ENCODE measurements at regions not wholly inside any gene's neighbourhood (a gene's known extent, or its start where the extent isn't known, plus 50 kb on each side); places are given as distances from the start of the nearest gene placed in this dataset.

GRCh38 chr13:34594507-34594906 lies 347.6 kb upstream of the NBEA start:
- Histone ChIP-seq H3F3A (ENCODE audit: insufficient read depth, low read depth) (no peaks in the 10 kb centered on the region), H3K27me3 (ENCODE audit: insufficient read depth, low read depth) (no peaks in the 10 kb centered on the region), H3K4me1 (replicated peaks; ENCODE audit: insufficient read depth) (no peaks in the 10 kb centered on the region), H3K36me3 (ENCODE audit: low read depth) (no peaks in the 10 kb centered on the region), H3K27ac (no peak overlapping the region), H3K4me3 (no peak overlapping the region), H4K20me1 (ENCODE audit: insufficient read depth) (no peaks in the 10 kb centered on the region), H3K4me2 (no peak overlapping the region), H2AFZ (no peak overlapping the region), H3K9me3 (ENCODE audit: insufficient read depth, low read depth) (no peaks in the 10 kb centered on the region), H3K9me2 (ENCODE audit: insufficient read depth) (no peaks in the 10 kb centered on the region), H3K79me2 (ENCODE audit: low read depth) (no peaks in the 10 kb centered on the region)
- no peak for DNase-seq
- CTCF ChIA-PET, result no interaction called here
- POLR2A ChIA-PET (ENCODE audit: unreplicated experiment), result no interaction called here
- no peak for TF ChIP-seq EZH2 (IDR thresholded peaks at IDR 0.05; ENCODE audit: low read depth)
- no peak for TF ChIP-seq CTCF (conservative IDR thresholded peaks at IDR 0.05)
- intact Hi-C loops (cut with micrococcal nuclease; ENCODE audit: unreplicated experiment), result no loop called here
- no TSS peak for BruUV-seq (replicated peaks)

GRCh38 chr13:34608331-34608730 lies 333.7 kb upstream of the NBEA start:
- no TSS peak for BruUV-seq (replicated peaks)
- no peak overlapping the region for H3K4me2 ChIP-seq
- CTCF ChIA-PET, result no interaction called here

GRCh38 chr13:34611671-34612070 lies 330.4 kb upstream of the NBEA start:
- ChIA-PET CTCF (no interaction called here), POLR2A (ENCODE audit: unreplicated experiment) (no interaction called here)
- no peaks in the 10 kb centered on the region for H3K36me3 ChIP-seq (ENCODE audit: low read depth)
- H3K27ac ChIP-seq, result no peak overlapping the region
- no peaks in the 10 kb centered on the region for H3K9me3 ChIP-seq (ENCODE audit: insufficient read depth, low read depth)
- no peak overlapping the region for H3K4me2 ChIP-seq
- no TSS peak for BruUV-seq (replicated peaks)
- TF ChIP-seq EZH2 (IDR thresholded peaks at IDR 0.05; ENCODE audit: low read depth), result no peak
- no peak for TF ChIP-seq CTCF (conservative IDR thresholded peaks at IDR 0.05)
- no peaks in the 10 kb centered on the region for H3K9me2 ChIP-seq (ENCODE audit: insufficient read depth)
- no peaks in the 10 kb centered on the region for H3K4me1 ChIP-seq (replicated peaks; ENCODE audit: insufficient read depth)
- DNase-seq, result no peak
- H4K20me1 ChIP-seq (ENCODE audit: insufficient read depth), result no peaks in the 10 kb centered on the region
- no peaks in the 10 kb centered on the region for H3K79me2 ChIP-seq (ENCODE audit: low read depth)
- no peaks in the 10 kb centered on the region for H3F3A ChIP-seq (ENCODE audit: insufficient read depth, low read depth)
- intact Hi-C loops (cut with micrococcal nuclease; ENCODE audit: unreplicated experiment), result no loop called here
- H3K27me3 ChIP-seq (ENCODE audit: insufficient read depth, low read depth), result no peaks in the 10 kb centered on the region
- H2AFZ ChIP-seq, result no peak overlapping the region
- H3K4me3 ChIP-seq, result no peak overlapping the region

More at GRCh38 chr13:34608331-34608730, 333.7 kb upstream of the NBEA start:
- no peaks in the 10 kb centered on the region for H3K27me3 ChIP-seq (ENCODE audit: insufficient read depth, low read depth)
- H3K9me2 ChIP-seq (ENCODE audit: insufficient read depth), result no peaks in the 10 kb centered on the region
- no peaks in the 10 kb centered on the region for H3K36me3 ChIP-seq (ENCODE audit: low read depth)
- H2AFZ ChIP-seq, result no peak overlapping the region
- TF ChIP-seq EZH2 (IDR thresholded peaks at IDR 0.05; ENCODE audit: low read depth) (no peak), CTCF (conservative IDR thresholded peaks at IDR 0.05) (no peak)
- H3K4me1 ChIP-seq (replicated peaks; ENCODE audit: insufficient read depth), result no peaks in the 10 kb centered on the region
- no peak overlapping the region for H3K4me3 ChIP-seq
- H3F3A ChIP-seq (ENCODE audit: insufficient read depth, low read depth), result no peaks in the 10 kb centered on the region
- intact Hi-C loops (cut with micrococcal nuclease; ENCODE audit: unreplicated experiment), result no loop called here
- H3K79me2 ChIP-seq (ENCODE audit: low read depth), result no peaks in the 10 kb centered on the region
- 0 out of 2 replicates have a peak, but pooled peaks cover 3% of the 10 kb centered on the region for H3K9me3 ChIP-seq (ENCODE audit: insufficient read depth, low read depth)
- H4K20me1 ChIP-seq (ENCODE audit: insufficient read depth), result no peaks in the 10 kb centered on the region
- DNase-seq, result no peak
- no peak overlapping the region for H3K27ac ChIP-seq
- POLR2A ChIA-PET (ENCODE audit: unreplicated experiment), result no interaction called here
